HUES6 (cell line): ENCODE measurements at regions not wholly inside any gene's neighbourhood (a gene's known extent, or its start where the extent isn't known, plus 50 kb on each side); places are given as distances from the start of the nearest gene placed in this dataset.
"Not testable (repeated sequence)": the region's sequence is repeated elsewhere in the genome, so short reads cannot be mapped to it uniquely, and the experiment has no call there.

Experiments
- H3K27ac ChIP-seq: 2 replicates; pipeline ENCODE4 v1.7.0; 2013; ENCODE audit warnings: low read depth, mild to moderate bottlenecking, low read length, inconsistent platforms
- H3K27me3 ChIP-seq: 2 replicates; pipeline ENCODE4 v1.6.1; 2013; ENCODE audit warnings: low read length; ENCODE audit not compliant: control insufficient read depth, insufficient read depth
- H3K36me3 ChIP-seq: 2 replicates; pipeline ENCODE4 v1.6.1; 2013; ENCODE audit warnings: low read length; ENCODE audit not compliant: control insufficient read depth, insufficient read depth
- H3K4me1 ChIP-seq: 2 replicates; pipeline ENCODE4 v1.6.1; 2013; ENCODE audit warnings: low read length; ENCODE audit not compliant: control insufficient read depth, insufficient read depth
- H3K4me3 ChIP-seq: 2 replicates; pipeline ENCODE4 v1.5.1; 2013; ENCODE audit warnings: low read depth, low read length
- H3K9ac ChIP-seq: one replicate; pipeline ENCODE4 v1.6.1; 2013; ENCODE audit warnings: mild to moderate bottlenecking, low read length
- H3K9me3 ChIP-seq: 2 replicates; pipeline ENCODE4 v1.6.1; 2013; ENCODE audit warnings: low read depth, low read length; ENCODE audit not compliant: control insufficient read depth, insufficient read depth

DNA sequence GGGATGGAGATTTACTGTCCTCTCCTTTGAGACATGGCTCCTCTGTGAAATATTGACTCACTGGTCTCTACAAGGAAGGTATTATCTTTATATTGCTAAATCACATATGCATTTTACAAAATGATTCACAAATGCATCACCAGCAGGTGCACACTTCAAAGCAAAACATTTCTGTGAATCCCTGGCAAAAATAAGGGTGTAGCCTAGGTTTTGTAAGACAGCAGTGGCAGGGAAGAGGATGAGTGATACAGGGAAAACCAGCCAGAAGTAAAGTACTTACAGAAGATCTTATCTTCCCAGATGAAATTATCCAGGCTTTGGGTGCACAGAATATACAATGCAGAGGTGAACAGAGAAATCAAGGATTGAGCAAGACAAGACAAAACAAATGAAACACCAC is 1094.6 kb downstream of the GATA3 start:
- Histone ChIP-seq H3K4me1 (no peaks in the 10 kb centered on the region), H3K36me3 (no peaks in the 10 kb centered on the region), H3K9me3 (no peaks in the 10 kb centered on the region), H3K4me3 (no peak overlapping the region), H3K9ac (no peak overlapping the region), H3K27me3 (no peaks in the 10 kb centered on the region), H3K27ac (no peak overlapping the region)

DNA sequence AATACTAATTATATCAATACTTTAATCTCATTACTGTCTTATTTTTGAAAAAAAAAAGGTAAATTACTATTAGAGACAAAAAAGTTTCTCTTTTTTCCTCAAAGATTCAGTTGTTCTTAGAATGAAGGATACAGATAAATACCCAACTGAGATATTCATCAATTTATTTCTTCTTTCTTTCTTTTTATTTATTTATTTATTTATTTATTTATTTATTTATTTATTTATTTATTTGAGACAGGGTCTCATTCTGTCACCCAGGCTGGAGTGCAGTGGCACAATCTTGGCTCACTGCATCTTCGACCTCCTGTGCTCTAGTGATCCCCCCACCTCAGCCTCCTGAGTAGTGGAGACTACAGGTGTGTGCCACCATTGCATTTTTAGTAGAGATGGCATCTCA is 1098.6 kb downstream of the GATA3 start:
- H3K4me1 ChIP-seq, H3K27me3 ChIP-seq, H3K27ac ChIP-seq, H3K9ac ChIP-seq, H3K4me3 ChIP-seq, H3K36me3 ChIP-seq, H3K9me3 ChIP-seq: not testable (repeated sequence)

DNA sequence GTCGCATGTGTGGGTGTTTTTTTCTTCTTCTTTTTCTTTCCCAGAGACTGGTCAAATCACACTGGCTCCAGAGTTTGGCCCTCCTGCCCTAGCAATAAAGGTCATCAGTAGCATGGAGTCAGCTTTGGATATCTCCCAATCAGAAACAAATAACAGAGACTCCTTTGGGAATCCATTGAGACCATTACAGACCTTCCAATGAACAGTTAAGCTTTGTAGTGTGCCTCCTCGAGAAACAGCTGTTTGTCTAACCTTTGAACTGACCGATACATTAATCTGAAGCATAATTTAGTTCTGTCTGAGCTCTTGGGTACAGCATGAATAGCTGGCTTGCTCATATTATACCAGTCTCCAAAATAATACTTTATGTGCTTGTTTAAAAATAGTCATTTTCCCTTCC is 1103.2 kb downstream of the GATA3 start:
- Histone ChIP-seq H3K4me3 (no peak overlapping the region), H3K27ac (no peak overlapping the region), H3K9me3 (peaks cover 15% of the 10 kb centered on the region), H3K9ac (no peak overlapping the region), H3K4me1 (no peaks in the 10 kb centered on the region), H3K27me3 (no peaks in the 10 kb centered on the region), H3K36me3 (no peaks in the 10 kb centered on the region)

DNA sequence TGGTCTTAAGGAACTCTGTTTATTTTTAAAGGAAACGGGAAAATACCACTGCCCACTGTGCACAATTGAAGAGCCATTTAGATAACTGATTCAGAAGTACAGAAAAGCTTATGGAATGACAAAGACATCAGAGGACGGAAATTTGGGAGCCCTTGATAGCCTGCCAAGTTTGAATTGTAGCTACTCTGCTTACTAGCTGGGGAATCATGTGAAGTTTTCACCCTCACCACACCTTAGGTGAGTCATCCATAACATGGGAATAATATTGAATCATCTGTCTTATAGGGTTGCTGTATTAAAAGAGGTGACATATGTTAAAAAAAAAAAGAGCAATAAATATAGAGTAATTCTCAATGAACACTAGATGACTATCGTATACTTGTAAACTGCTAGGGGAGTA is 1104.2 kb downstream of the GATA3 start:
- Histone ChIP-seq H3K4me1 (no peaks in the 10 kb centered on the region), H3K9ac (no peak overlapping the region), H3K4me3 (no peak overlapping the region), H3K36me3 (no peaks in the 10 kb centered on the region), H3K27me3 (no peaks in the 10 kb centered on the region), H3K9me3 (peaks cover 15% of the 10 kb centered on the region), H3K27ac (no peak overlapping the region)

- Histone ChIP-seq H3K9me3 (peaks cover 15% of the 10 kb centered on the region), H3K27me3 (no peaks in the 10 kb centered on the region), H3K27ac (no peak overlapping the region), H3K9ac (no peak overlapping the region), H3K36me3 (no peaks in the 10 kb centered on the region), H3K4me3 (no peak overlapping the region), H3K4me1 (no peaks in the 10 kb centered on the region)
Observed at GRCh38 chr10:9160275-9160674, 1105.8 kb downstream of the GATA3 start.

DNA sequence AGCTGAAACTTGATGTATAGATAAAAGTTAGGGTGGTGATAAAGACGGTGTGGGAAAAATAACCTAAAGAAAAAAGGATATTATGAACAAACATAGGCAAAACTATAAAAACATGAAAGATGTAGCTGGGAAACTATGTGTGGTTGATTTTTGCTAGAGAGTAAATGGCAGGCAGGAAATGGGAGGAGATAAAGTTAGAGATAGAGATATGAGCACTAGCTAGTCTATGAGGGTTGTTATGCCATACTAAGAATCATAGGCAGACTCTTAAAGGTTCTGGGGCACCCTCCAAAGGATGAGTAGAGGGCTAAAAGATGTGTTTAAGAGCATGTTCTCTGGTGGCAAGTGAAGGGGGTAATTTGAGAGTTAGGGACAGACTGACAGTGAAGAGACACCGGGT is 1109.2 kb downstream of the GATA3 start:
- H3K9me3 ChIP-seq = peaks cover 15% of the 10 kb centered on the region
- H3K4me1 ChIP-seq = no peaks in the 10 kb centered on the region
- no peak overlapping the region for H3K4me3 ChIP-seq
- no peak overlapping the region for H3K9ac ChIP-seq
- no peaks in the 10 kb centered on the region for H3K36me3 ChIP-seq
- H3K27me3 ChIP-seq = no peaks in the 10 kb centered on the region
- no peak overlapping the region for H3K27ac ChIP-seq

DNA sequence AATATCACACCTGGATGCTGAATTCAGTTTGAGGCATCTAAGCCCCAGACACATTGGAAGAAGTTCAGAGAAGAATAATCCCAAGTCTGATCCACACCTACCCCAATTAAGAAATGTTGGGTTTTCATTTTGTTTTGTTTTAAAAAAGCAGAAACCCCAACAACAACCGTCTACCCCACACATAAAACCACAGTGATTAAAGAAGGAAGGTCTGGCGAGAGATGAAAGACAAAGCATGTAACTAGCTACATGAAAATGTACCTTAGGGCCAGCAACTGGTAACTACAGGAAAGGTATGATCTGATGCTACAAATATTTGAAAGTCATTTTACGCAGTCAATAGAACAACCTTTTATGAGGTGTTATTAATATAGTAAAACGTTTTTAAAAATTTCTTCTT is 1112.3 kb downstream of the GATA3 start:
- Histone ChIP-seq H3K9me3 (no peaks in the 10 kb centered on the region), H3K36me3 (no peaks in the 10 kb centered on the region), H3K4me3 (no peak overlapping the region), H3K9ac (no peak overlapping the region), H3K27me3 (no peaks in the 10 kb centered on the region), H3K27ac (no peak overlapping the region), H3K4me1 (no peaks in the 10 kb centered on the region)

GRCh38 chr10:9172276-9172675 is 1117.8 kb downstream of the GATA3 start:
- 0 out of 2 replicates have a peak, but pooled peaks cover 4% of the 10 kb centered on the region for H3K9me3 ChIP-seq

DNA sequence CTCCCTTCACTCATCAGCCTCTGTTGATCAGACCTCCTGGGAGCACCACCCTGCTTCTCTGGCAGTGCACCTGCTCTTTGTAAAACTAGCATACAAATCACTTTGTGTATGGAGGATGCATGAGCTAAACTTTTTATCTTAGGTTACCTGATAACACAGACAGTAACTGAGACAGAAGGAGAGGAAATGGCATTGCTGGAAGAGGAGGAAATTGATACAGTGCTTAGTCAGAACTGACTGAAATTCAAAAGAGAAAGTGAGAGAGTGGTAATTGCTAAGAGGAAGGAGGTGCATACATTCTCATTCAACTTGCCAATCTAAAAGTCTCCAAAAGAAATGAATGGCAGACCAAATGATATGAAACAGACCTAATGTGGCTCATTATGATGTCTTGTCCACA is 1120.7 kb downstream of the GATA3 start:
- H3K36me3 ChIP-seq = no peaks in the 10 kb centered on the region
- no peaks in the 10 kb centered on the region for H3K27me3 ChIP-seq
- no peak overlapping the region for H3K4me3 ChIP-seq
- H3K9me3 ChIP-seq = 0 out of 2 replicates have a peak, but pooled peaks cover 4% of the 10 kb centered on the region
- no peak overlapping the region for H3K9ac ChIP-seq
- H3K27ac ChIP-seq = no peak overlapping the region
- no peaks in the 10 kb centered on the region for H3K4me1 ChIP-seq

More at GRCh38 chr10:9172276-9172675, 1117.8 kb downstream of the GATA3 start:
- H3K27ac ChIP-seq = no peak overlapping the region
- no peak overlapping the region for H3K4me3 ChIP-seq
- H3K4me1 ChIP-seq = no peaks in the 10 kb centered on the region
- H3K27me3 ChIP-seq = no peaks in the 10 kb centered on the region
- H3K9ac ChIP-seq = no peak overlapping the region
- H3K36me3 ChIP-seq = no peaks in the 10 kb centered on the region

- H3K4me1 ChIP-seq, H3K9me3 ChIP-seq, H3K27ac ChIP-seq, H3K9ac ChIP-seq, H3K36me3 ChIP-seq, H3K27me3 ChIP-seq, H3K4me3 ChIP-seq: not testable (repeated sequence)
Observed at GRCh38 chr10:9183197-9183880, 1128.9 kb downstream of the GATA3 start.

- H3K9me3 ChIP-seq = no peaks in the 10 kb centered on the region
- no peak overlapping the region for H3K27ac ChIP-seq
- no peak overlapping the region for H3K9ac ChIP-seq
- H3K36me3 ChIP-seq = no peaks in the 10 kb centered on the region
- no peak overlapping the region for H3K4me3 ChIP-seq
- no peaks in the 10 kb centered on the region for H3K27me3 ChIP-seq
- no peaks in the 10 kb centered on the region for H3K4me1 ChIP-seq
Observed at GRCh38 chr10:9188022-9188810, 1133.7 kb downstream of the GATA3 start.
